Effector memory CD4-positive, alpha-beta T cell (primary cell): ENCODE measurements at regions not wholly inside any gene's neighbourhood (a gene's known extent, or its start where the extent isn't known, plus 50 kb on each side); places are given as distances from the start of the nearest gene placed in this dataset.

Source experiments
- DNase-seq, 3 donors: peaks; one replicate each; pipeline ENCODE4 v3.0.0-alpha.2; 2020
- H3K27ac ChIP-seq: 2 replicates; pipeline ENCODE4 v1.7.0; 2013; ENCODE audit warnings: mild to moderate bottlenecking, low read length, moderate library complexity; ENCODE audit not compliant: insufficient read depth, poor library complexity, severe bottlenecking
- H3K27me3 ChIP-seq: replicated peaks from 2 replicates; pipeline ENCODE4 v1.7.0; 2013; ENCODE audit warnings: mild to moderate bottlenecking, low read length; ENCODE audit not compliant: insufficient read depth, control insufficient read depth, poor library complexity, severe bottlenecking
- H3K36me3 ChIP-seq: 2 replicates; pipeline ENCODE4 v1.7.0; 2013; ENCODE audit warnings: mild to moderate bottlenecking, low read length, moderate library complexity; ENCODE audit not compliant: control insufficient read depth, insufficient read depth
- H3K4me1 ChIP-seq: 2 replicates; pipeline ENCODE4 v1.7.0; 2013; ENCODE audit warnings: low read length, mild to moderate bottlenecking; ENCODE audit not compliant: control insufficient read depth, insufficient read depth, poor library complexity, severe bottlenecking
- H3K4me3 ChIP-seq: 2 replicates; pipeline ENCODE4 v1.7.0; 2013; ENCODE audit warnings: low read length, low read depth, mild to moderate bottlenecking; ENCODE audit not compliant: insufficient read depth, poor library complexity, severe bottlenecking
- H3K9me3 ChIP-seq: 2 replicates; pipeline ENCODE4 v1.7.0; 2013; ENCODE audit warnings: mild to moderate bottlenecking, low read length, moderate library complexity; ENCODE audit not compliant: control insufficient read depth

GRCh38 chr13:26979334-26979733 is 192.3 kb downstream of the USP12 start:
- DNase-seq = no peak
- Histone ChIP-seq H3K36me3 (no peaks in the 10 kb centered on the region), H3K4me3 (no peak overlapping the region), H3K27me3 (no peaks in the 10 kb centered on the region), H3K9me3 (no peaks in the 10 kb centered on the region), H3K27ac (no peak overlapping the region), H3K4me1 (no peaks in the 10 kb centered on the region)

DNA sequence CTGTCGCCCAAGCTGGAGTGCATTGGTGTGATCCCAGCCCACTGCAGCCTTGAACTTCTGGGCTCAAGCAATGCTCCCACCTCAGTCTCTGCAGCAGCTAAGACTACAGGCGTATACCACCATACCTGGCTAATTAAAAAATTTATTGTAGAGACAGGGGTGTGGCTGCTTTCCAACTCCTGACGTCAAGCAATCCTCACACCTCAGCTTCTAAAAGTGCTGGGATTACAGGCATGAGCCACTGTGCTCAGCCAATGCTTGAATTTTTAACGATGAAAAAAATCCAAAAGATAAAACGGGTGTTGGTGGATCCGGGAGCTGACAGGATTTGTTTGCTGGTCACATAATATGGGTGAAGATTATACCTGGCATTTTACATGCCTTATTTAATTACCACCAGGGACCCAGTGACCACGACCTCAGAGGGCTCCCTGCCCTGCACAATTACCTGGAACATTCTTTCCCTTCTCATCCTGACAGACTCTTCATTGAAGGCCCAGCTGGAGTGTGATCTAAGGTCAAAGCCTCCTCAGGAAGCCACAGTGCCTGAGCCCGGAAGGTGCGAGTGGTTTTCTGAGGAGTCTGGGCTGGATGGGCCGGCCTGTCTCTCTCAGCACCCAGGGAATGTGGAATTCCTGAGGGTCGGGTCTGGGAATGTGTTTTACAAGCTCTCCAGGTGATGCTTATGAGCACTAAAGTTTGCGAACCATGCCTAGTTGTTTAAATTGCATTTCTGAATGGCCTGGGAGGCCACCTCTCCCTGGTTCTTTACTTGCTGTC is 193.3 kb downstream of the USP12 start:
- Histone ChIP-seq H3K27me3 (no peaks in the 10 kb centered on the region), H3K36me3 (no peaks in the 10 kb centered on the region), H3K9me3 (no peaks in the 10 kb centered on the region), H3K27ac (no peak overlapping the region), H3K4me3 (no peak overlapping the region), H3K4me1 (no peaks in the 10 kb centered on the region)
- DNase-seq = no peak

DNA sequence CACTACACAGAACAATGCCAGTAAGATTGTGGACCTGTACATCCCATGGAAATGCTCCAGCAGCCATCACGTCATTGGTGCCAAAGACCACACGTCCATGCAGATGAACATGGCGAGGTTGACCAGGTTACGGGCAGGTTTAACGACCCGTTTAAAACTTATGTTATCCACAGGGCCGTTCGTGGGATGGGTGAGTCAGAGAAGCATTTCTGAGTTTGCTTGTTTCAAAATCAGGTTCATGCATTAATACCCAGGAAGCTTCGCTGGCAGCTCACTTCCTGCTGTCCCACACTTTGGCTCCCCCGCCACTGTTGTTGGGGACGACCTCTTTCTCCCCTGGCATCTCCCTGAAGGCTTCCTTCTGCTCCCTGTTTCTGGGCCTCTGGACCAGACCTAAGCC is 194.1 kb downstream of the USP12 start:
- H3K9me3 ChIP-seq = no peaks in the 10 kb centered on the region
- DNase-seq = no peak
- H3K27me3 ChIP-seq = no peaks in the 10 kb centered on the region
- H3K27ac ChIP-seq = no peak overlapping the region
- H3K4me3 ChIP-seq = no peak overlapping the region
- H3K4me1 ChIP-seq = no peaks in the 10 kb centered on the region
- H3K36me3 ChIP-seq = no peaks in the 10 kb centered on the region

- Histone ChIP-seq H3K27ac (no peak overlapping the region), H3K36me3 (no peaks in the 10 kb centered on the region), H3K9me3 (no peaks in the 10 kb centered on the region), H3K4me1 (no peaks in the 10 kb centered on the region), H3K27me3 (no peaks in the 10 kb centered on the region), H3K4me3 (no peak overlapping the region)
- DNase-seq = no peak
Measured at GRCh38 chr13:26976313-26976712, 195.3 kb downstream of the USP12 start.

GRCh38 chr13:26973946-26974345 is 197.7 kb downstream of the USP12 start:
- no peak overlapping the region for H3K4me3 ChIP-seq
- no peaks in the 10 kb centered on the region for H3K4me1 ChIP-seq
- no peaks in the 10 kb centered on the region for H3K9me3 ChIP-seq
- H3K27me3 ChIP-seq = no peaks in the 10 kb centered on the region
- no peak for DNase-seq
- H3K36me3 ChIP-seq = no peaks in the 10 kb centered on the region
- no peak overlapping the region for H3K27ac ChIP-seq

- DNase-seq = no peak
- no peaks in the 10 kb centered on the region for H3K4me1 ChIP-seq
- no peak overlapping the region for H3K4me3 ChIP-seq
- no peaks in the 10 kb centered on the region for H3K27me3 ChIP-seq
- no peak overlapping the region for H3K27ac ChIP-seq
- H3K9me3 ChIP-seq = no peaks in the 10 kb centered on the region
- no peaks in the 10 kb centered on the region for H3K36me3 ChIP-seq
Measured at GRCh38 chr13:26973295-26973694, 198.3 kb downstream of the USP12 start.

- no peaks in the 10 kb centered on the region for H3K36me3 ChIP-seq
- H3K27ac ChIP-seq = no peak overlapping the region
- H3K9me3 ChIP-seq = no peaks in the 10 kb centered on the region
- H3K4me1 ChIP-seq = no peaks in the 10 kb centered on the region
- H3K27me3 ChIP-seq = no peaks in the 10 kb centered on the region
- no peak overlapping the region for H3K4me3 ChIP-seq
- DNase-seq = no peak
Measured at GRCh38 chr13:26971990-26972887, 199.4 kb downstream of the USP12 start.

DNA sequence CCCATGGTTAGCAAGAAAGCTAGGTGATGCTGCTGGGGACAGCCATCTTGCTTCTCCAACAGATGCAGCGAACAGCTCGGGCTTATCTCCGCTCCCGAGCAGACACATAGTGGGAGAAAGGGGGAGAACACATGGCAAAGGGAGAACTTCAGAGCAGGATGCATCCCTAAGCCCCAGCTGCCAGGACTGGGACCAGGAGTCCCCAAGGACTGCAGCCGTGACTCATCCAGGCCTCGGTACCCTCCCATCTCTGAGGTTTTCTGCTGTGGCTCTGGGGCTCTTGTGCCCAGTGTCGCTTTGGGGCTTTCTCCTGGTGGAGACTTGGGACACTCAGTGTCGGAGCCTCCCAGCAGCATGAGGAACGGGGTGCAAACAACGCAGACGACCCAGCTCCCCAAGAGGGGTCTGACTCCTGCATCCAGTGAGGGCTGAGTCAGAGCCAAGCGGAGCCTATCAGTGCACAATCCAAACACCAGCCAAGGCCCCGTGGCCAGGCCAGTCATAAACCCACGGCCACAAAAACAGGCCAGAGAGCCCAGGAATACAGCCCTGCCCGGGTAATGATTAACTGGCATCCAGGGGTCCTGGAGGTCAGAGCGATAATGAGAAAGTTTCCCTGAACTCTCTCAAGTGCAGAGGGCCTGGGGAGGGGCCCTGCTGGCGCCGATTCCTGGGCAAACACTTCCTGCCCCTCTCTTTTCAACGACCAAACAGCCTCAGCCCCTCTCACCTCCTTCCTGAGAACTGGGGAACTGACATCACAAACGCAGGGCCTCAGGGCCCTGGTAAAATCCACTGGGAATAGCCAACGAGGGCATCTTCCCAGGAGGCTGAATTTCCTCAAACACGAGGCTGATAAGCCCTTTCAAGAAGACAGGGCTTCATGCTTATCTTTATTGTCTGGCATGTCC is 202.9 kb downstream of the USP12 start:
- DNase-seq = no peak
- no peak overlapping the region for H3K4me3 ChIP-seq
- H3K4me1 ChIP-seq = no peaks in the 10 kb centered on the region
- no peaks in the 10 kb centered on the region for H3K27me3 ChIP-seq
- no peaks in the 10 kb centered on the region for H3K36me3 ChIP-seq
- no peak overlapping the region for H3K27ac ChIP-seq
- H3K9me3 ChIP-seq = no peaks in the 10 kb centered on the region

DNA sequence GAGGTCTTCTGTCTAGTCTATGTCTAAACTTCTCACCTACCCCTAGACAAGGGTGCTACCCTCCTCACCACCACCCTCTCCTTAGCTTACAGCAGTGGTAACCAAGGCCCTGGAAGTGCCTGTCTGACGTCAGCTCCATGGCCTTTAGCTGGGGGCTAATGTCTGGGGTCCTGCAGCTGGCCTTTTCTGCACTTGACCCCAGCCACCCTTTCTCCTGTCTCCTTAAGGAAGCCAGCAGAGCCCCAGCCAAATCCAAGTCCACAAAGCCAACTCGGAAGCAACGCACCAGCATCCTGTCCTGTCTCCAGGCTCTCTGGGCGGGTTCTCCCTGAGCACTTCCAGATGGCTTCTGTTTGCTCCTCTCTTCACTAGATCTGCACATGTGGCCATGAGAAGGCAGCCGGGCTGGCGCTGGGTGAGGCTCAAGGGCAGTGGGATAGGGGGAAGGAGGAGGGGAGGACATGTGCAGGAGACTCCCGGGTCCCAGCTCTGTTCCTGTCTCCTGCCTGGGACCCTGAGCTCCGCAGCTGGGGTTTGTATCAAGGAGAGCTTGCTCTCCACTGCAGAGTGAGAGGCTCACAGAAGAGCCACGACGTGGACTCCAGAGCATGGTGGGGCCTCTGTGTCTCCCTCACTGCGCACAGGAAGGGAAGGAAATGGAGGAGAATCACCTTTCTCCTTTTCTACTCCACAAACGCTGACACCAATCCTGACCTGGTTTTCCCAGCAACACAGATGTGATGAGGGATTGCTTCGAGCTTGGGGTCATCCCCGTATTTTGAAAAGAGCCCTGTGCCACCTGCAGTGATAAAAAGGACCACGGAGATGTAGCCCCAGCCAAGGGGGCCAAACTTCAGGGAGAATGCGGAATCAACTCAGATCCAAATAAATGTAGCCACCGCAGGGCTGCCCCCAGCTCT is 204.2 kb downstream of the USP12 start:
- Histone ChIP-seq H3K4me3 (no peak overlapping the region), H3K4me1 (no peaks in the 10 kb centered on the region), H3K27me3 (no peaks in the 10 kb centered on the region), H3K27ac (no peak overlapping the region), H3K9me3 (no peaks in the 10 kb centered on the region), H3K36me3 (no peaks in the 10 kb centered on the region)
- no peak for DNase-seq
